A549 (cell line): ENCODE measurements at regions not wholly inside any gene's neighbourhood (a gene's known extent, or its start where the extent isn't known, plus 50 kb on each side); places are given as distances from the start of the nearest gene placed in this dataset.

Experiments
- ATAC-seq, 2 experiments: fragments of 200-7000 bp in 1 of 2; fragments of >200 bp in 1 of 2; cut with Nextera tagmentation in 1 of 2; cut with Tn5 transposase in 1 of 2; 3 replicates each; pipeline versions ENCODE4 v1.8.0 to v1.9.1; 2018 to 2020; ENCODE audit warnings: mild to moderate bottlenecking in 1 of 2, moderate library complexity in 1 of 2
- CTCF ChIA-PET: fragments of 300-600 bp; sonication (Branson Sonifier 250); formaldehyde crosslinking; extraction: SDS; loops from one replicate; lab custom pipeline; 2021; ENCODE audit warnings: antibody characterized with exemption, inconsistent platforms; lab: Yijun Ruan, JAX
- POLR2A ChIA-PET: fragments of 350-600 bp; formaldehyde crosslinking; extraction: SDS; loops from one replicate; lab custom pipeline; 2021; ENCODE audit warnings: antibody characterized with exemption, inconsistent platforms; lab: Yijun Ruan, JAX
- DNase-seq, 2 experiments: peaks; one replicate each; pipeline versions ENCODE4 v3.0.0 to v3.0.0-alpha.2; 2011 to 2016; ENCODE audit warnings: low read depth in 1 of 2, low spot score in 1 of 2
- FAIRE-seq: peaks from 2 replicates; lab custom pipeline; 2011; peaks lifted over from hg19 to GRCh38; lab: Jason Lieb, UNC
- H3K27ac ChIP-seq, 2 experiments: fragments of >200 bp; sonication (Bioruptor Twin); formaldehyde crosslinking; 3 replicates each; pipeline ENCODE4 v1.5.1; 2016 to 2017
- H3K4me1 ChIP-seq: fragments of >200 bp; sonication (Bioruptor Twin); formaldehyde crosslinking; 3 replicates; pipeline ENCODE4 v1.6.1; 2016
- H3K4me2 ChIP-seq: fragments of >200 bp; sonication (Bioruptor Twin); formaldehyde crosslinking; 3 replicates; pipeline ENCODE4 v1.6.1; 2016
- H3K4me3 ChIP-seq: fragments of >200 bp; sonication (Bioruptor Twin); formaldehyde crosslinking; 3 replicates; pipeline ENCODE4 v1.5.1; 2016
- H3K9me3 ChIP-seq: fragments of >200 bp; sonication (Bioruptor Twin); formaldehyde crosslinking; 3 replicates; pipeline ENCODE4 v1.6.1; 2016
- ATOH8 ChIP-seq: fragments of 250-450 bp; sonication (Bioruptor Pico); IDR thresholded peaks from 2 replicates; pipeline ENCODE4 v1.5.0; 2020; ENCODE audit warnings: low read depth, mild to moderate bottlenecking, moderate library complexity
- BCL3 ChIP-seq: fragments of >200 bp; sonication (Bioruptor Twin); formaldehyde crosslinking; IDR thresholded peaks from 3 replicates; pipeline ENCODE4 v1.6.1; 2016
- EHF ChIP-seq: fragments of 250-450 bp; sonication (Bioruptor Pico); IDR thresholded peaks from 2 replicates; pipeline ENCODE4 v1.5.0; 2020; ENCODE audit warnings: mild to moderate bottlenecking
- EHMT2 ChIP-seq: fragments of 200-600 bp; sonication (generic); IDR thresholded peaks from 2 replicates; pipeline ENCODE4 v1.6.1; 2016; ENCODE audit warnings: antibody characterized with exemption, low read depth, mild to moderate bottlenecking, moderate library complexity
- EP300 ChIP-seq, 2 experiments: fragments of >200 bp; sonication (Bioruptor Twin); formaldehyde crosslinking; IDR thresholded peaks; 2 replicates in 1 of 2; 3 replicates in 1 of 2; pipeline ENCODE4 v1.6.1; 2016 to 2017
- FOSB ChIP-seq: fragments of 250-450 bp; sonication (Bioruptor Pico); IDR thresholded peaks from 2 replicates; pipeline ENCODE4 v1.5.0; 2020; ENCODE audit warnings: mild to moderate bottlenecking, moderate library complexity
- FOXS1 ChIP-seq: fragments of 250-450 bp; sonication (Bioruptor Pico); IDR thresholded peaks from 2 replicates; pipeline ENCODE4 v1.5.0; 2020; ENCODE audit warnings: mild to moderate bottlenecking, moderate library complexity
- HMGXB4 ChIP-seq: fragments of 250-450 bp; sonication (Bioruptor Pico); IDR thresholded peaks from 2 replicates; pipeline ENCODE4 v1.5.0; 2021; ENCODE audit warnings: mild to moderate bottlenecking, moderate library complexity, borderline replicate concordance
- HOXA7 ChIP-seq: fragments of 250-450 bp; sonication (Bioruptor Pico); IDR thresholded peaks from 2 replicates; pipeline ENCODE4 v1.5.0; 2020; ENCODE audit warnings: mild to moderate bottlenecking, moderate library complexity
- JUN ChIP-seq, 2 experiments: fragments of >200 bp; sonication (Bioruptor Twin); formaldehyde crosslinking; IDR thresholded peaks; 2 replicates in 1 of 2; 3 replicates in 1 of 2; pipeline ENCODE4 v1.6.1; 2016 to 2017
- JUNB ChIP-seq: fragments of >200 bp; sonication (Bioruptor Twin); formaldehyde crosslinking; IDR thresholded peaks from 2 replicates; pipeline ENCODE4 v1.6.1; 2016
- KDM1A ChIP-seq: fragments of 200-600 bp; sonication (generic); IDR thresholded peaks from 2 replicates; pipeline ENCODE4 v1.6.1; 2016; ENCODE audit warnings: low read depth, mild to moderate bottlenecking
- KDM5A ChIP-seq: fragments of 200-600 bp; sonication (generic); IDR thresholded peaks from 2 replicates; pipeline ENCODE4 v1.6.1; 2016; ENCODE audit warnings: antibody characterized with exemption, mild to moderate bottlenecking
- MAFK ChIP-seq: fragments of 450-650 bp; IDR thresholded peaks from 2 replicates; pipeline ENCODE4 v1.6.1; 2014; ENCODE audit not compliant: partially characterized antibody
- MAX ChIP-seq: IDR thresholded peaks from 2 replicates; pipeline ENCODE4 v1.6.1; 2012
- MAZ ChIP-seq: fragments of 150-350 bp; IDR thresholded peaks from 2 replicates; pipeline ENCODE4 v1.6.1; 2014; ENCODE audit warnings: antibody characterized with exemption, low read depth, low read length, borderline replicate concordance
- NR3C1 ChIP-seq: fragments of >200 bp; sonication (Bioruptor Twin); formaldehyde crosslinking; IDR thresholded peaks from 3 replicates; pipeline ENCODE4 v1.6.1; 2017
- PHF8 ChIP-seq: fragments of 200-600 bp; sonication (generic); IDR thresholded peaks from 2 replicates; pipeline ENCODE4 v1.6.1; 2016; ENCODE audit warnings: low read depth, mild to moderate bottlenecking, antibody characterized with exemption, moderate library complexity, borderline replicate concordance
- POLR2A ChIP-seq: IDR thresholded peaks from 2 replicates; pipeline ENCODE4 v1.6.1; 2012; ENCODE audit warnings: mild to moderate bottlenecking, low read length
- RAD21 ChIP-seq, 2 experiments: fragments of >200 bp in 1 of 2; sonication (Bioruptor Twin) in 1 of 2; formaldehyde crosslinking in 1 of 2; IDR thresholded peaks in 1 of 2; conservative IDR thresholded peaks in 1 of 2; 2 replicates in 1 of 2; 3 replicates in 1 of 2; pipeline ENCODE4 v1.6.1; 2012 to 2018; ENCODE audit warnings: inconsistent platforms in 1 of 2
- RFX5 ChIP-seq: fragments of 450-650 bp; IDR thresholded peaks from 2 replicates; pipeline ENCODE4 v1.7.1; 2014; ENCODE audit warnings: antibody characterized with exemption, mild to moderate bottlenecking, moderate library complexity
- SMC3 ChIP-seq: fragments of >200 bp; sonication (Bioruptor Twin); formaldehyde crosslinking; IDR thresholded peaks from 3 replicates; pipeline ENCODE4 v1.6.1; 2018; ENCODE audit warnings: inconsistent platforms
- TP53 ChIP-seq: fragments of 250-450 bp; sonication (Bioruptor Pico); IDR thresholded peaks from 2 replicates; pipeline ENCODE4 v1.5.0; 2021; ENCODE audit warnings: mild to moderate bottlenecking, moderate library complexity
- ZC3H11A ChIP-seq: fragments of 450-650 bp; IDR thresholded peaks from 2 replicates; pipeline ENCODE4 v1.6.1; 2014; ENCODE audit warnings: antibody characterized with exemption, mild to moderate bottlenecking
- ZNF302 ChIP-seq: fragments of 250-450 bp; sonication (Bioruptor Pico); IDR thresholded peaks from 2 replicates; pipeline ENCODE4 v1.9.0; 2021; ENCODE audit warnings: inconsistent platforms, mild to moderate bottlenecking, moderate library complexity
- WGBS: methylation state at CpG from one replicate; pipeline ENCODE4 v1.1.6; 2017; ENCODE audit errors: missing lambda C conversion rate; 5-methylcytosine and 5-hydroxymethylcytosine counted together
- TF ChIP-seq, protein P1 (sequence below): IDR thresholded peaks from 2 replicates; pipeline ENCODE4 v1.6.1; 2012
- TF ChIP-seq, protein P2 (sequence below): fragments of 150-350 bp; IDR thresholded peaks from 2 replicates; pipeline ENCODE4 v1.6.1; 2014; ENCODE audit warnings: low read depth, mild to moderate bottlenecking, low read length

DNA sequence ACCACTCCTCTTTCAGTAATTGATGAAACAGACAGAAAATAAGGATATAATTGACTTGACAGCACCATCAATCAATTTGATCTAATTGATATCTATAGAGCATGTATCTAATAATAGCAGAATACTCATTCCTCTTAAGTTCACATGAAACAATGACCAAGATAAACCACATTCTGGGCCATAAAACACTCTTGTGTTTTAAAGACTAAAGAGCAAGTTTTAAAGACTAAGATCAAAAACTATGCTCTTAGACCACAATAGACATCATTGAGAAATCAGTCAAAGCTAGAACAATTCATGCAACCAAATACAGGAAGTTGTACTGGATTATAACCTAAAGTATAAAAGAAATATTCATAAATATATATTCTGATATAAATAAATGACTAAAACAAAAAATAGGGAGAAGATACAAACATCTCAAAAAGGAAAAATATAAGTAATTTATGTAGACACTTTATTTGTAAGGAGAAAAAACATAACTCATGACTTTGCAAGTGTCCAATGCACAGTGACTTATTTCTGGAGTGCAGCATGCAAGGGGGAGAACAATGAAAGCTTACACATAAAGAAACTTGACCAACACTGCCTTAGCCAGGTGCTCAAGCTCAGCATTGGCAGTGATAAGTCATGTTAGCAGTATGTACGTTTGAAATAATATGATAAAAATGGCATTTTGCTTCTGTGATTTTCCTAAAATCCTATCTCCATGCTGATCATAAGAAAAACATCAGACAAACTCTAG, 312.7 kb upstream of the IGFBP3 start:
- H3K9me3 ChIP-seq: no peaks in the 10 kb centered on the region
- 65% methylated on average over 1 of the region's 1 CpG for WGBS
- ChIA-PET CTCF (no interaction called here), POLR2A (no interaction called here)
- H3K4me3 ChIP-seq: no peak overlapping the region
- no peak overlapping the region for H3K4me2 ChIP-seq
- FAIRE-seq (no peak), ATAC-seq (no peak)
- H3K4me1 ChIP-seq: peaks cover 17% of the 10 kb centered on the region
- TF ChIP-seq KDM1A (no peak), RAD21 (conservative IDR thresholded peaks at IDR 0.05 in 1 of 2, IDR thresholded peaks at IDR 0.05 in 1 of 2) (no peak), EHF (CRISPR knock-in tag) (no peak), EP300 (IDR thresholded peaks at IDR 0.05) (no peak), HMGXB4 (no peak), NR3C1 (no peak), MAFK (no peak), PHF8 (no peak), MAX (no peak), ZNF302 (CRISPR knock-in tag) (no peak), JUNB (no peak), JUN (IDR thresholded peaks at IDR 0.05) (no peak), TP53 (CRISPR knock-in tag) (no peak)
- TF ChIP-seq, protein P1, sequence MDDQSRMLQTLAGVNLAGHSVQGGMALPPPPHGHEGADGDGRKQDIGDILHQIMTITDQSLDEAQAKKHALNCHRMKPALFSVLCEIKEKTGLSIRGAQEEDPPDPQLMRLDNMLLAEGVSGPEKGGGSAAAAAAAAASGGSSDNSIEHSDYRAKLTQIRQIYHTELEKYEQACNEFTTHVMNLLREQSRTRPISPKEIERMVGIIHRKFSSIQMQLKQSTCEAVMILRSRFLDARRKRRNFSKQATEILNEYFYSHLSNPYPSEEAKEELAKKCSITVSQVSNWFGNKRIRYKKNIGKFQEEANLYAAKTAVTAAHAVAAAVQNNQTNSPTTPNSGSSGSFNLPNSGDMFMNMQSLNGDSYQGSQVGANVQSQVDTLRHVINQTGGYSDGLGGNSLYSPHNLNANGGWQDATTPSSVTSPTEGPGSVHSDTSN: no peak
- TF ChIP-seq, all 56 proteins: peak for 0
- DNase-seq: no peak
- H3K27ac ChIP-seq: no peak overlapping the region

GRCh38 chr7:46230990-46231305, 309.9 kb upstream of the IGFBP3 start:
- Histone ChIP-seq H3K9me3 (no peaks in the 10 kb centered on the region), H3K4me1 (peaks cover 36% of the 10 kb centered on the region), H3K4me2 (no peak overlapping the region), H3K27ac (no peak overlapping the region), H3K4me3 (no peak overlapping the region)
- no peak for ATAC-seq
- ChIA-PET POLR2A (no interaction called here), CTCF (interaction anchor here (3.6 kb wide), 1 partner anchor 309 kb away, joined by 12 read pairs; no protein-coding TSS in a partner anchor)
- no peak for DNase-seq
- FAIRE-seq: no peak
- TF ChIP-seq HOXA7 (CRISPR knock-in tag) (no peak), KDM5A (no peak), SMC3 (no peak), FOSB (CRISPR knock-in tag) (no peak), FOXS1 (no peak), JUNB (no peak)

- no peak for FAIRE-seq
Observed at GRCh38 chr7:46230298-46230989, 309.4 kb upstream of the IGFBP3 start.

More at GRCh38 chr7:46230298-46230989, 309.4 kb upstream of the IGFBP3 start:
- Histone ChIP-seq H3K4me3 (no peak overlapping the region), H3K27ac (no peak overlapping the region), H3K9me3 (no peaks in the 10 kb centered on the region), H3K4me1 (peaks cover 37% of the 10 kb centered on the region), H3K4me2 (no peak overlapping the region)
- 74% methylated on average over 3 of the region's 3 CpGs for WGBS
- TF ChIP-seq ZC3H11A: no peak
- no peak for TF ChIP-seq MAZ
- TF ChIP-seq RFX5: no peak
- no peak for TF ChIP-seq SMC3
- no peak for TF ChIP-seq ZNF302 (CRISPR knock-in tag)
- TF ChIP-seq BCL3: no peak
- TF ChIP-seq, protein P2, sequence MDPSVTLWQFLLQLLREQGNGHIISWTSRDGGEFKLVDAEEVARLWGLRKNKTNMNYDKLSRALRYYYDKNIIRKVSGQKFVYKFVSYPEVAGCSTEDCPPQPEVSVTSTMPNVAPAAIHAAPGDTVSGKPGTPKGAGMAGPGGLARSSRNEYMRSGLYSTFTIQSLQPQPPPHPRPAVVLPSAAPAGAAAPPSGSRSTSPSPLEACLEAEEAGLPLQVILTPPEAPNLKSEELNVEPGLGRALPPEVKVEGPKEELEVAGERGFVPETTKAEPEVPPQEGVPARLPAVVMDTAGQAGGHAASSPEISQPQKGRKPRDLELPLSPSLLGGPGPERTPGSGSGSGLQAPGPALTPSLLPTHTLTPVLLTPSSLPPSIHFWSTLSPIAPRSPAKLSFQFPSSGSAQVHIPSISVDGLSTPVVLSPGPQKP: no peak
- TF ChIP-seq FOXS1: no peak
- no peak for TF ChIP-seq EHMT2
- TF ChIP-seq MAX: no peak
- no peak for TF ChIP-seq POLR2A
- TF ChIP-seq ATOH8: no peak
- TF ChIP-seq EP300 (IDR thresholded peaks at IDR 0.05): no peak
- POLR2A ChIA-PET: no interaction called here
- CTCF ChIA-PET: interaction anchor here (3.6 kb wide), 1 partner anchor 308 kb away, joined by 12 read pairs; no protein-coding TSS in a partner anchor
- no peak for ATAC-seq
- DNase-seq: no peak
